GM23338 (cell line): ENCODE measurements at regions not wholly inside any gene's neighbourhood (a gene's known extent, or its start where the extent isn't known, plus 50 kb on each side); places are given as distances from the start of the nearest gene placed in this dataset.

Source experiments
- ATAC-seq: fragments of 200-7000 bp; cut with Tn5 transposase; 3 replicates; pipeline ENCODE4 v1.9.1; 2020
- DNase-seq: peaks from one replicate; pipeline ENCODE4 v3.0.0-alpha.2; 2015; ENCODE audit warnings: low spot score
- H2AFZ ChIP-seq: fragments of 200-600 bp; sonication (generic); 2 replicates; pipeline ENCODE4 v1.8.0; 2016; ENCODE audit warnings: antibody characterized with exemption, mild to moderate bottlenecking, moderate library complexity
- H3F3A ChIP-seq: fragments of 200-600 bp; sonication (generic); replicated peaks from 2 replicates; pipeline ENCODE4 v1.8.0; 2017; ENCODE audit warnings: antibody characterized with exemption, mixed run types, low read depth
- H3K27ac ChIP-seq: fragments of 200-600 bp; sonication (generic); 2 replicates; pipeline ENCODE4 v1.6.1; 2016; ENCODE audit warnings: low read depth
- H3K27me3 ChIP-seq: fragments of 200-600 bp; sonication (generic); 2 replicates; pipeline ENCODE4 v1.8.0; 2016; ENCODE audit warnings: mild to moderate bottlenecking, mixed run types, moderate library complexity; ENCODE audit not compliant: insufficient read depth
- H3K36me3 ChIP-seq: fragments of 200-600 bp; sonication (generic); 2 replicates; pipeline ENCODE4 v1.8.0; 2016; ENCODE audit warnings: mild to moderate bottlenecking; ENCODE audit not compliant: insufficient read depth
- H3K4me1 ChIP-seq: fragments of 200-600 bp; sonication (generic); 2 replicates; pipeline ENCODE4 v1.8.0; 2016; ENCODE audit warnings: mild to moderate bottlenecking, moderate library complexity; ENCODE audit not compliant: insufficient read depth
- H3K4me2 ChIP-seq: fragments of 200-600 bp; sonication (generic); 2 replicates; pipeline ENCODE4 v1.7.1; 2017; ENCODE audit warnings: mixed run types
- H3K4me3 ChIP-seq: fragments of 200-600 bp; sonication (generic); 2 replicates; pipeline ENCODE4 v1.6.1; 2016; ENCODE audit warnings: mixed run types
- H3K79me2 ChIP-seq: fragments of 200-600 bp; sonication (generic); replicated peaks from 2 replicates; pipeline ENCODE4 v1.8.0; 2017; ENCODE audit warnings: mild to moderate bottlenecking; ENCODE audit not compliant: insufficient read depth
- H3K9me2 ChIP-seq: fragments of 200-600 bp; sonication (generic); 2 replicates; pipeline ENCODE4 v1.8.0; 2017; ENCODE audit not compliant: insufficient read depth
- H4K20me1 ChIP-seq: fragments of 200-600 bp; sonication (generic); replicated peaks from 2 replicates; pipeline ENCODE4 v1.8.0; 2017; ENCODE audit warnings: mild to moderate bottlenecking; ENCODE audit not compliant: insufficient read depth
- H3K27ac Mint-ChIP-seq: 2 replicates; pipeline ENCODE4 v1.8.0; 2020; ENCODE audit warnings: inconsistent platforms, mild to moderate bottlenecking, moderate library complexity, mixed read lengths
- H3K27me3 Mint-ChIP-seq: 3 replicates; pipeline ENCODE4 v1.8.0; 2022; ENCODE audit warnings: low read depth, mild to moderate bottlenecking, moderate library complexity, mixed read lengths, inconsistent platforms; ENCODE audit not compliant: insufficient read depth, poor library complexity
- H3K36me3 Mint-ChIP-seq: 3 replicates; pipeline ENCODE4 v1.8.0; 2021; ENCODE audit warnings: low read depth, mild to moderate bottlenecking, inconsistent platforms, moderate library complexity, mixed read lengths
- H3K4me1 Mint-ChIP-seq: 3 replicates; pipeline ENCODE4 v1.8.0; 2020; ENCODE audit warnings: mild to moderate bottlenecking, inconsistent platforms, mixed read lengths
- H3K4me3 Mint-ChIP-seq: 3 replicates; pipeline ENCODE4 v1.8.0; 2021; ENCODE audit warnings: moderate library complexity, mild to moderate bottlenecking, inconsistent platforms, mixed read lengths
- H3K9me3 Mint-ChIP-seq: 3 replicates; pipeline ENCODE4 v1.8.0; 2020; ENCODE audit warnings: moderate library complexity, mild to moderate bottlenecking, inconsistent platforms, mixed read lengths
- EZH2 ChIP-seq: fragments of 200-600 bp; sonication (generic); IDR thresholded peaks from one replicate; pipeline ENCODE4 v1.8.0; 2017; ENCODE audit warnings: antibody characterized with exemption, mild to moderate bottlenecking, low read depth; ENCODE audit not compliant: unreplicated experiment
- EZH2phosphoT487 ChIP-seq: fragments of 200-600 bp; sonication (generic); IDR thresholded peaks from one replicate; pipeline ENCODE4 v1.8.1; 2018; ENCODE audit warnings: antibody characterized with exemption; ENCODE audit not compliant: unreplicated experiment
- JUNB ChIP-seq: IDR thresholded peaks from one replicate; pipeline ENCODE4 v1.6.1; 2016; ENCODE audit warnings: antibody characterized with exemption; ENCODE audit not compliant: unreplicated experiment
- STAT1 ChIP-seq: IDR thresholded peaks from one replicate; pipeline ENCODE4 v1.6.1; 2016; ENCODE audit warnings: antibody characterized with exemption; ENCODE audit not compliant: unreplicated experiment
- ZNF114 ChIP-seq: fragments of 250-450 bp; sonication (Bioruptor Pico); IDR thresholded peaks from 2 replicates; pipeline ENCODE4 v1.5.0; 2020; ENCODE audit warnings: mild to moderate bottlenecking, moderate library complexity
- TF ChIP-seq, protein P1 (sequence below): IDR thresholded peaks from one replicate; pipeline ENCODE4 v1.6.1; 2018; ENCODE audit warnings: antibody characterized with exemption; ENCODE audit not compliant: unreplicated experiment

DNA sequence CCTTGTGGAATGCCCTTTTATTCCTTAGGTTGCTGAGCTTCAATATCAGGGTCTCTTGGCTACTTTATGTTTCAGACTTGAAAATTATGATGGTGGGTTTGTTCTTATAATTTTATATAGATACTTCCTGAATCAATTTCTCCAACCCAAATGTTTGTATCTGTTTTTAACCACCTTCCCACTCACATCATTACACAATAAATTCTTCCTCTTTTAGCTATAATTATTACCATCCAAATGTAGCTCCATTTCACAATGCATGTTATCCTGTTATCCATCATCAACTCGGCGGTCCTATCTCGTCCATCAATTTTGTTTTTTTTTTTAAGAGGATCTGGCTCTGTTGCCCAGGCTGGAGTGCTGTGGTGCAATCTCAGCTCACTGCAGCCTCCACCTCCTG, 357.6 kb upstream of the ZP4 start (continued):
- no peak for TF ChIP-seq EZH2phosphoT487
- TF ChIP-seq STAT1 = no peak
- TF ChIP-seq, protein P1, sequence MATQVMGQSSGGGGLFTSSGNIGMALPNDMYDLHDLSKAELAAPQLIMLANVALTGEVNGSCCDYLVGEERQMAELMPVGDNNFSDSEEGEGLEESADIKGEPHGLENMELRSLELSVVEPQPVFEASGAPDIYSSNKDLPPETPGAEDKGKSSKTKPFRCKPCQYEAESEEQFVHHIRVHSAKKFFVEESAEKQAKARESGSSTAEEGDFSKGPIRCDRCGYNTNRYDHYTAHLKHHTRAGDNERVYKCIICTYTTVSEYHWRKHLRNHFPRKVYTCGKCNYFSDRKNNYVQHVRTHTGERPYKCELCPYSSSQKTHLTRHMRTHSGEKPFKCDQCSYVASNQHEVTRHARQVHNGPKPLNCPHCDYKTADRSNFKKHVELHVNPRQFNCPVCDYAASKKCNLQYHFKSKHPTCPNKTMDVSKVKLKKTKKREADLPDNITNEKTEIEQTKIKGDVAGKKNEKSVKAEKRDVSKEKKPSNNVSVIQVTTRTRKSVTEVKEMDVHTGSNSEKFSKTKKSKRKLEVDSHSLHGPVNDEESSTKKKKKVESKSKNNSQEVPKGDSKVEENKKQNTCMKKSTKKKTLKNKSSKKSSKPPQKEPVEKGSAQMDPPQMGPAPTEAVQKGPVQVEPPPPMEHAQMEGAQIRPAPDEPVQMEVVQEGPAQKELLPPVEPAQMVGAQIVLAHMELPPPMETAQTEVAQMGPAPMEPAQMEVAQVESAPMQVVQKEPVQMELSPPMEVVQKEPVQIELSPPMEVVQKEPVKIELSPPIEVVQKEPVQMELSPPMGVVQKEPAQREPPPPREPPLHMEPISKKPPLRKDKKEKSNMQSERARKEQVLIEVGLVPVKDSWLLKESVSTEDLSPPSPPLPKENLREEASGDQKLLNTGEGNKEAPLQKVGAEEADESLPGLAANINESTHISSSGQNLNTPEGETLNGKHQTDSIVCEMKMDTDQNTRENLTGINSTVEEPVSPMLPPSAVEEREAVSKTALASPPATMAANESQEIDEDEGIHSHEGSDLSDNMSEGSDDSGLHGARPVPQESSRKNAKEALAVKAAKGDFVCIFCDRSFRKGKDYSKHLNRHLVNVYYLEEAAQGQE = no peak

DNA sequence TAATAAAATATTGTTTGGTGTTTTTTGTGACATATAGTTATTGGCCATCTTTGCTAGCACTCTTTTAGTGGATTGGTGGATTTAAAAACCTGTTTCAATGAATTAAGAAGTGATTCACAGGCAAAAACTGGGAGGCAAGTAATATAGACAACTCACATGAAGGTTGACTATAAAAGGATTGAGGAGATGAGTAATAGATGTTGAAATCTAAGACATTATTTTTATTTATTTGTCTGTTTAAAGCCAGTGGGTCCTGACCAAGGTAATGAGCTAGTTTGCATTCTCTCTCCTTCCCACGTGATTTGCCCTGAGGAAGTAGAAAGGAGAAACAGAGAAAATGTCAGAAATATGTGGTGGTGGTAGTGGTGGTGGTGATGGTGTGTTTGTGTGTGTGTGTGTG, 351.5 kb upstream of the ZP4 start:
- H3K27ac Mint-ChIP-seq = no peak overlapping the region
- H3K4me1 ChIP-seq = no peaks in the 10 kb centered on the region
- H4K20me1 ChIP-seq = no peaks in the 10 kb centered on the region
- H3K36me3 Mint-ChIP-seq = peaks cover 5% of the 10 kb centered on the region
- TF ChIP-seq EZH2phosphoT487 = no peak
- 0 out of 2 replicates have a peak, but pooled peaks cover 3% of the 10 kb centered on the region for H3K9me2 ChIP-seq
- no peak overlapping the region for H3K4me3 Mint-ChIP-seq
- no peaks in the 10 kb centered on the region for H3K27me3 Mint-ChIP-seq
- H3K4me3 ChIP-seq = no peak overlapping the region
- H3K27me3 ChIP-seq = no peaks in the 10 kb centered on the region
- H3K9me3 Mint-ChIP-seq = peaks cover 6% of the 10 kb centered on the region
- DNase-seq (no peak), ATAC-seq (no peak)
- H3K36me3 ChIP-seq = no peaks in the 10 kb centered on the region
- H3F3A ChIP-seq = no peaks in the 10 kb centered on the region
- no peak overlapping the region for H3K27ac ChIP-seq
- H3K4me2 ChIP-seq = no peak overlapping the region
- H3K79me2 ChIP-seq = no peaks in the 10 kb centered on the region
- H3K4me1 Mint-ChIP-seq = no peaks in the 10 kb centered on the region
- H2AFZ ChIP-seq = no peak overlapping the region

DNA sequence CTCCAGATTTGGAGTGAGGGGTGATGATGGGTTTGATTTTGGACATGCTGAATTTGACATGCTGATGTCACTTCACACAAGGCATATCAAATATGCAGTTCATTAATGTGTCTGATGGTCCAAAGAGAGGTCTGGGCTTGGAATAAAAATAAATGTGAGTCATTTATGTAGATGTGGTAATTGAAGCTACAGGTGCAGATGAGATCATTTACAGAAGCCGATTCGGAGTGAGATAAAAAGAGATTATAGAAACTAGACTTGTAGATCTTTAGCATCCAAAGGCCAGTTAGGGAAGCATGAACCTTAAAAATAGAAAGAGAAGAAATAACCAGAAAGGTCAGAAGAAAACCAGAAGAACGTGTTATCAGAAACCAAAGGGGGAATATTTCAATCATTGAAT, 350.9 kb upstream of the ZP4 start:
- H3K36me3 Mint-ChIP-seq = peaks cover 5% of the 10 kb centered on the region
- H3K36me3 ChIP-seq = no peaks in the 10 kb centered on the region
- TF ChIP-seq EZH2phosphoT487 (no peak), ZNF114 (no peak), EZH2 (no peak), JUNB (no peak)
- H3K4me1 Mint-ChIP-seq = no peaks in the 10 kb centered on the region
- H3K9me2 ChIP-seq = 0 out of 2 replicates have a peak, but pooled peaks cover 3% of the 10 kb centered on the region
- H3K27ac ChIP-seq = no peak overlapping the region
- no peak overlapping the region for H3K4me3 ChIP-seq
- H3K27me3 ChIP-seq = no peaks in the 10 kb centered on the region
- no peaks in the 10 kb centered on the region for H3K79me2 ChIP-seq
- H3K9me3 Mint-ChIP-seq = peaks cover 6% of the 10 kb centered on the region
- no peaks in the 10 kb centered on the region for H3K4me1 ChIP-seq
- H2AFZ ChIP-seq = no peak overlapping the region
- no peak for ATAC-seq
- no peaks in the 10 kb centered on the region for H4K20me1 ChIP-seq
- H3F3A ChIP-seq = no peaks in the 10 kb centered on the region
- no peak overlapping the region for H3K4me3 Mint-ChIP-seq
- no peaks in the 10 kb centered on the region for H3K27me3 Mint-ChIP-seq
- no peak overlapping the region for H3K27ac Mint-ChIP-seq
- DNase-seq = no peak
- H3K4me2 ChIP-seq = no peak overlapping the region
